GM18868 (cell line): ENCODE measurements at regions not wholly inside any gene's neighbourhood (a gene's known extent, or its start where the extent isn't known, plus 50 kb on each side); places are given as distances from the start of the nearest gene placed in this dataset.
A peak's percentile ranks its signal among the peaks of the same experiment; 100 is the strongest.

ENCODE experiments used
- ATAC-seq: cut with Tn5 transposase; IDR thresholded peaks from one replicate; pipeline ENCODE4 v1.9.1; 2021; ENCODE audit warnings: mild to moderate bottlenecking, moderate library complexity; ENCODE audit not compliant: unreplicated experiment

DNA sequence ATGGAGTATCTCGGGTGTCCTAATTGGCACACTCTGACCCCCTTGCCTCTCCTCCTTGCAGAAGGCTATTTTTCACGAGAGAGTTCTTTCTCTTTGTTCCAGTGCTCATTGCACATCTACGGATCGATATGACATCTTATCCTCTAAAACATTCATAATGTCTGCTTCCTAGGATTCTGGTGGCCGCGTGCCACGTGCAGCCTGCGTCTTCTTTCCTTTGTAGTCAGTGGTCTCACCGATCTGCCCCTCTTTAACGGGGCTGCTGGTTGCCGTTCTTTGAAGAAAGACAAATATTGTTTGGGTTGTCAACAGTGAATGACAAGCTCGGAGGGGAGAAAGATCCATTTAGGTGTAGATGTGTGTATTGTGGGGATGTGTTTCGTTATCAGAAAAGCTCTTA is 252.4 kb upstream of the WWC1 start:
- ATAC-seq, result no peak

DNA sequence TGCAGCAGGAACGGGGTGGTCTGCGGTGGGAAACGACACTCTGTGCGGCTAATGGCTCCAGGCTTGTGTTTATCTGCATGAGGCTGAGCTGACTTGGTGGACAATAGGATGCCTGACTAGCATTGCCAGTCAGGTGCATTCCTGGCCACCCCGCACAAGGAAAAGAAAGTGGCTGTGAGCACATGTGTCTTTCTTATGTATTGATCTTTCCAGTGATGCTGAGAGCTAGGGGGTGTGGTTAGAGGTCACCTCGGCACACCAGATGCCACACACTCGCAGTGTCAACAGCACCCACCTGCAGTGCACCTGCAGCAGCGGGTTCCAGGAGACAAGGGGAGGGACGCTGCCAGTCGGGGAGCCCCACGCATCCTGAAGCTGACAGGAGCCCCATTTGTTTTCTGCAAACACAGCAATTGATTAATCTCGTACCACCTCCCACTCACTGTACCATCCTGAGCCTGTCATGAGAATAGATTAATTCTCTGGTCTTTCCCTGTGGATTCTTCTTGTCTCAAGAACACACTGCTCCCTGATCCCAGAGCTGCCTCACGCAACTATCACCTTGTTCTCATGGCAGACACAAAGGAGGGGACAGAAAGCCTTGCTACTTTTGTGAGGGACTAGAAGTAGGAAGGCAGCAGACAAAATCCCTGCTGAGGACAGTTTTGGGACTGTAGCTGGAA is 251.7 kb upstream of the WWC1 start:
- no peak for ATAC-seq

DNA sequence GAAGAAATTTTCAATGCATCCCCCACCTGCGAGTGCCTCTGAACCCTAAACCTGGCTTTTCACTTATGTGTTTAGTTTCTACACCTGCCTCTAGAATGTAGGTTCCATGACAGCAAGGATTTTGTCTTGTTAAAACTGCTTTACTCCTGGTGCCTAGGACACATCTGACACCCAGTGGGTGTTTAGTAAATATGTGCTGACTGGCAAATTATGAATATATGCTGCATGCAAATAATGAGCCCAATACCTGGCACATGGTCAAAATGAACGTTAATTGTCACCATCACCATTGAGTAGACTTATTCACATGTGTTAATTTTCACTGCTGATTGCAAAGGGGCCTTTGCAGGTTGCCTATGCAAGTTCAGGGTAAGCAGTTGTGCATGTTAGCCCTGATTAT is 249.9 kb upstream of the WWC1 start:
- ATAC-seq, result no peak

DNA sequence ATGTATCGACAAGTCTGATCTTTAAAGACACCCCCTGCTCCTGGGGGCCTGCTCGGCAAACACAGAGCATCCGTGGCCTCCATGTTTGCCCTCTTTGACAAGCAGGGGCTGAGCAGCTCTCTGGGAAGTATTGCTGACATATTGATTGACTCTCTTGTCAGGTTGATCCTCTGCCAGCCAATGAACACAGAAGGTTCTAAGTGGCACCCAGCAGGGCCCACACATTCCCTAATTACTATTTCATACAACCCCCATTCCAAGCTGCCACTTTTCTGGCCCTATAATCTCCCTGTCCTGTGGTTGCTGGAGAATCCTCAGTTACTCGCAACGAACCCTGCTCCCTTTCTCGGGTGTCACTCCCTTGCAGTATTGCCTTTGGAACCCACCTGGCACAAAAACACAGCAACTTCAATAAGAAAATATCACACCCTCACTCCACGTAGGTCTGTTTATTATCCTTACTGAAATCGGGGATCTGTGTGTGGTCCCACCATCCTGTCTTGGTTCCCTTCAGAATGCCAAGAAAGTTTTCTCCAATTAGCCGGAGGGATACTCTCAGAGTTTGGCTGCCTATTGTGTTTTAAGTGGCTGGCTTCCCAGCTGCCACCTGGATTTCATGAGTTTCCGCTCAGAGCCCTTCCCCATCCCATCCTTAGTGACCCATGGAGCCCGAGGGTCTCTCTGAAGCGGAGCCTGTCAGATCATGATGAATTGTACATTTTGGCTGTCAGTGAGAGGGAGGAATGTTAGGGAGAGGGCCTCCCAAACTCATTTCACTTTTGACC is 249.0 kb upstream of the WWC1 start:
- no peak for ATAC-seq

DNA sequence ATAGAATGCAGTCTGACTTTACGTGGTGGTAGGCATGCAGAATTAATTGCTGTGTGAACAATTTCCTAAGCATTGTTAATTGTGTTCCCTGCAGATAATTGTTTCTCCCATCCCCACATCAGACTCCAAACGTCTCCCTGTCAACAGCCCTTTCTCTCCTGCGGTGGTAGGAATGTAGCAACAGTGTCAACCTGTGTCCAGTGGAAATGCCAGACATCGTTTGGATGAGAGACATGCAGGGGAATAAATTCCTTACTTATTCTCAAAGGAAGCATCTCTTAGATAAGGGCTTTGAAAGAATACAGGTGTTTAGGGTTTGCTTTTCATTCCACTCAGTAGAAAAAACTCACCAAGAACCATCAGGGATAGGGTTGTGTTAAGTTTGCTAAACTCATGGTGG is 245.3 kb upstream of the WWC1 start:
- ATAC-seq, result no peak

DNA sequence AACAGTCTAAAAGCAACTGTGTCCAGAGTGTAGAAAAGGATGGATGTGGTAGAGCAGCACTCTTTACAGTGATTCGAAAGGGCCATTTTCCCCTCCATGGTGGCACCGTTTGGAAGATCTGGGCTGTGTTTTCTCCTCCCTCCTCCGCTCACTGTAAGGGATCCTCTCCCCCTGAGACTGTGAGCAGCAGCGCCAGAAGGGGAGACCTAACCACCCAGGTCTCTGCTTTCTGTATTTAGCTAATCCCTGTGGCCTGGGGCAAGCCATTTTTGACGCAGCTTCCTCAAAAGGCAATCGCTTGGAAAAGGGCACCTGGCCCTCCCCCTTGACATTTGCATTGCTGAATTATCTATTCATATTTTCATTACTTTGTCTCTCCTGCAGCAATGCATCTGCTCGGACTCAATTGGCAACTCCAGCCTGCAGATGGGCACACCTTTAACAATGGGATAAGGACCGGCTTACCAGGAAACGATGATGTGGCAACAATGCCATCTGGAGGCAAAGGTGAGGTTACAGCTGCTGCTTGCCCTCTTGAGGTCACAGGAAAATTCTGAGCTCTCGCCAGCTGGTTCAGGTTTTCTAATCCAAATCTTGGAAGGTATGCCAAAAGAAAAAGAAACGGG is 244.3 kb upstream of the WWC1 start:
- peak; percentile 83 for ATAC-seq

DNA sequence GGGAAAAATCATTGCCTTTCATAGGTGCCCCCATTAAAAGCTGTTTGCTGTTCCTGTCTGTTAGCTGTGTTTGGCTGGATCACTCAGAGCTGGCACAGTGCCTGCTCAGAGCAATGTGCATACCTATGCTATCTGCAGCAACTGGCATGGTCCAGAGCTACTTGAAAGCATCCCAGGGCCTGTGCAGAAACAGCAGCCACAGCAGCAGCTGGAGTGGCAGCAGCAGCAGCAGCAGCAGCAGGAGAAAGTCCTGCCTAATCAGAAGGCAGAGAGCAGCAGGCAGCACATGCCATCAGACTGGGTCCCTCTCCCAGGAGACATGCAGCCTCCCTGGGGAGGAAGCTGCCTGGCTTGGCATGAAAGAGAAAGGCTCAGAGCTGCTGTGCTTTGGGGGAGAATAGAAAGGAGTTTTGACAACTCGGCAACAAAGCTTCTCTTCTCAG is 243.8 kb upstream of the WWC1 start:
- peak; percentile 34 for ATAC-seq

DNA sequence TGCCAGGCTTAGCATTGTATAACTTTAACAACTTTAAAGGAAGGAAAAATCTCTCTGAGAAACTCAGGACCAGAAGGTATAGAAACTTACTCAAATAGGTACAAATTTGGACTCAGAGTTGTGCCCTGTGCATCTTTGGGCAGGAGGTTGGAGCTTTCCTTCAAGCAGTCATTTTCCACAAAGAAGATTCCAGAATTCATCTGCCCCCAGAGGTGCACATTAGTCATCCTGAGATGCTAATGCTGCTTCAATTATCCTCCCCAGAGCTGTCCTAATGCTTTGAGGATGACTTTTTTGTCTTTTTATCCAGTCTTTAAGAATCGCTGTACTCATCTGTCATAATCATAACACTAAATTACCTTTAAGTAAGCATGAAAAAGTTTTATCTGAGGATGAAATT is 243.0 kb upstream of the WWC1 start:
- ATAC-seq, result no peak

DNA sequence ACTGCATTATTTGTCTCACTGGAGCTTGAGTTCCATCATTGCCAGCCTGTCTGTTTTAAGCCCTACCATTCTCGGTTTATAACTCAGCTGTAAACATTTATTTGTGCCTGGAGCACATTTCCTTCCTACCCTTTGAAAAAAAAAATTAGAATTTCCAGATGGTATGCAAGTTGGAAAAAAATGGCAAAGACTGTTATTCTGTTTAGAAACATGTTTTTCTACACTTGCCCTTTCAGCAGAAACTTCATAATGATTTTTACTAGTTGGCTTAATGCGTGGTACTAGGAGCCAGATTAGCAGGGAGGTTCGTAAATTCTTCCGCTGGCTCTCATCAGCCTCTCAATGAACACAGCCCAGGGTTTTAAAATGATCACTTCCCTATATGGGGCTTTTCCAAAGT is 238.8 kb upstream of the WWC1 start:
- no peak for ATAC-seq

DNA sequence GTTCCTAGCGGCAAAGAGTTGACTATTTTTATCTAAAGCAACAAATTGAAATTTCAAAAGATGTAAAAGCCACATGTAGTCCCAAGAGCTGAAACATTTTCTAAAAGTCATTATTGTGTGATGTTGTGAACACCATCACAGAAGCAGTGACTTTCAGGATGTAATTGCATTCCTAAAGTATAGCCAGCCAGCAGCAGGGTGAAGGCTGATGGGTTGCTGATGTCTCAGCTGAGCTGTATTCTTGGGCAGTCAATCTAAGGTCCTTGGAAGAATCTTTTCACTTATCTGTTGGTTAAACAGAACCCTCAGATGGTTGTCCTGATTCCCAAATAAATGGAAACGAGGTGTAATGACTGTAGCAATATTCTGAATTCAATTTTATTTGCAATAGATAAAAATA is 237.4 kb upstream of the WWC1 start:
- ATAC-seq, result no peak

DNA sequence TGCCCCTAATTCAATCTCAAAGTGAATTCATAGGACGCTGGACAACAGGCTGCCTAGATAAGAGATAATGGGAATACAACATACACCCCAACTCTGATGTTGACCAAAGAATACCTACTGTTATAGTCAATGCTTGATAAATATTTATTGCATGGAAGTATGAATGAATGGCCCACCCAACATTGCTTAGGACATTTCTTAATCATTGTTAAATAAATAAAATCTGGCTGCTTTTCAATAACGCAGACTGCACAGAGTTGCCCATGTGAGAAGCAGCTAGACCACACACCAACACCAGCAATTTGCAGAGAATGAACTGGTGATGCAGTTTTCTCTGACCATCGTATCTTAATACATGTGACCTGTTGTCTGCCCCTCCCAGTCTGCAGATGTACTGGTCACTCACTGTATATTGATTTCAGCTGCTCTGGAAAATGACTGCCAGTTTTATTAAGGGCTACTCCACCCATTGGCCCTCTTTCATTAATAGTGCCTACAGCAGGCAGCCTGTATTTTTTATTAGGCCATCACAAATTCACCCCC is 236.2 kb upstream of the WWC1 start:
- no peak for ATAC-seq

DNA sequence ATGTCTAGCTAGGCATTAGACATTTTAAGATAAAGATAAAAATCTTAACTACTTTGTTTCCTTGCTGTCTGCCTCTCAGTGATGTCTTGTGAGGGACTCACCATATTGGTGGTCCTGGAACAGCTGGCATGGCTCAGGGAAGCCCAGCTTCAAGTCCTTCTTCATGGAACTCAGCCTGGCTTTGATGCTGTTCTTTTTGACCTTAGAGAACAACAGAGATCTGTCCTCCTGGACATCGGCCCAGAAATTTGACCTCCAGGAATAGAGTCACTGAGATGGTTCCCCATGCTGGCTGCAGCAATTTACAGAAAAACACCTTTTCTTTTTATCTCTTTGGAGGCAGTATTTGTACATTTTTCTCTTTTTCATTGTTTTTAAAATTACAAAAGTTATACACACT is 235.5 kb upstream of the WWC1 start:
- no peak for ATAC-seq

DNA sequence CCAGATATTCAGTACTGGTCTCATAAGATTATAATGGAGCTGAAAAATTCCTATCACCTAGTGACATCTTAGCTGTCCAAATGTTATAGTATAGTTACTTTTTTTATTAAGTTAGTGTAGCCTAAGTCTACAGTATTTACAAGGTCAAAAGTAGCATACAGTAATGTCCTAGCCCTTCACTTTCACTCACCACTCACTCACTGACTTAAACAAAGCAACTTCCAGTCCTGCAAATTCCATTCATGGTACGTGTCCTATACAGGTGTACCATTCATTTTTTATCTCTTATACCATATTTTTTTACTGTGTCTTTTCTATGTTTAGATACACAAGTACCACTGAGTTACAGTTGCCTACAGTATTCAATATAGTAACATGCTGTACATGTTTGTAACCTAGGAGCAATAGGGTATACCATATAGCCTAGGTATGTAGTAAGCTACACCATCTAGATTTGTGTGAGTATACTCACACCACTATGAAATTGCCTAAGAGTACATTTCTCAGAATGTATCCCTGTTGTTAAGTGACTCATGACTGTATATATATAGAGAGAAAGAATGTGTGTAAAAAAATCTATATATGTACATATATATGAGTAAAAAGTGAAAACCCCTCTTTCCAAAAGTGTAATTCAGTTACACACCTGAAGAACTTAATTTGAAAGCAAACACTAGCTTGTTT is 234.8 kb upstream of the WWC1 start:
- ATAC-seq, result no peak

DNA sequence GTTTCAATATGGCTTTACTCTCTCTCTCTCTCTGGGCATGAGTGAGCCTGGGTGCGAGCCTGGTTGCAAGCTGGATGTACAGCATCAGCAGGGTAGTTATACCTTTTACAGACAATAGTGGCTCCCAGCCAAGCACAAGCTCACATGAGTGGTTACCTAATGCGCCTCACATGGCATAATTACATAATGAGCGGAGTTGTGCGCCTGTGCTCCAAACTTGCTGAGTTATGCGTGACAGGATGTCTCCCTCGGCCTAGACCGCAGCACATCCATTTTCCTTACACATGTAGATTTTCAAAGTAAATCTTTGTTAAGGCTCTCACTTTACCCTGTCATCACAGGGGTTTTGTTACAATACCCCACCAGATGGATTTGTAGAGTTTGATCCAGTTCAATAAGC is 233.5 kb upstream of the WWC1 start:
- ATAC-seq, result no peak

DNA sequence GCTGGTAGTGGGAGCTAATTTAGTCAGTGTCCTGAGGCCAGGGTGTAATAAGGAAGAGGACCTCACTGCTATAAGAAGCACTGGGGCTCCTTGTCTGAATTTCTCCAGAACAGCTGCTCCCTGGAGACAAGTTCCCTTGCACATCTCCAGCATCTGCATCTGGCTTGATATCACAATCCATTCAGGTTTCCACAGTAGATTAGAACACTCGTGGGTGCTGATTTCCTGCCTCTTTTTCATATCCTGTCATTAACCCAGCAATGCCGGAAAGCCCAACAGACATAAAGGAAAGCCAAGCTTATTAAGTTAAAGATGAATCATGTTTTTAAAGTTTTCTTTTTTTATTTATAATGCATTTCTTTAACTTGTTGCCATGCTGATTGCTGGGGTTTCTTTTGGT is 232.3 kb upstream of the WWC1 start:
- ATAC-seq, result no peak

DNA sequence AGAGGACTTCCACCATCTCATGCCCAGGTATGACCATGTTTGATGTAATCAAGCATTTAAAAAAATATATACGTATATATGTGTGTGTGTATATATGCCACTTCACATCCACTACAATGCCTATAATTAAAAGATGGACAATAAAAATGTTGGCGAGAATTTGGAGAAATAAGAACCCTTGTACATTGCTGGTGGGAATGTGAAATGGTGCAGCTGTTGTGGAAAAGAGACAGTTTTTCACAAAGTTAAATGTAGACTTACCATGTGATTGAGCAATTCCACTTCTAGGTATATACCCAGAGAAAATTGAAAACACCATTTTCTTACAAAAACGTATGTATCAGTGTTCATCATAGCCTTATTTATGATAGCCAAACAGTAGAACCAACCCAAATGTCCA is 229.2 kb upstream of the WWC1 start:
- no peak for ATAC-seq

DNA sequence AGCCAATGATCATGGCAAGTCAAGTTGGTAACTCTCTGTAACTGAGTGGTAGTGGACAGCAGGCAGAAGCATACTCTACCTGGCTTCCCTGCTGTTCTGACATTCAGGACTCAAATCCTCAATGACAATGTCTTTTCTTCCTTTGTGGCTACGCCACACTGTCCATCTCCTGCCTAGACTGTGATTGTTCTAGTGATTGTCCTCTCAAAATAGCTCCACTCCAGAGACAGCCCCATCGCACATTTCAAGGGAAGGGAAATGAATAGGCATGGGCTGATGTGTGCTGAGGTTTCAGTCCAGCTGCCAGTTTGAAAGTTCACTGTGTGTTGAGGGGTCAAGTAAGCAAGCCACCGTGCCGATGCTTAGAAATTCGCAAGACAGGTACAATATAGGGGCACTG is 227.0 kb upstream of the WWC1 start:
- ATAC-seq, result peak; percentile 27

DNA sequence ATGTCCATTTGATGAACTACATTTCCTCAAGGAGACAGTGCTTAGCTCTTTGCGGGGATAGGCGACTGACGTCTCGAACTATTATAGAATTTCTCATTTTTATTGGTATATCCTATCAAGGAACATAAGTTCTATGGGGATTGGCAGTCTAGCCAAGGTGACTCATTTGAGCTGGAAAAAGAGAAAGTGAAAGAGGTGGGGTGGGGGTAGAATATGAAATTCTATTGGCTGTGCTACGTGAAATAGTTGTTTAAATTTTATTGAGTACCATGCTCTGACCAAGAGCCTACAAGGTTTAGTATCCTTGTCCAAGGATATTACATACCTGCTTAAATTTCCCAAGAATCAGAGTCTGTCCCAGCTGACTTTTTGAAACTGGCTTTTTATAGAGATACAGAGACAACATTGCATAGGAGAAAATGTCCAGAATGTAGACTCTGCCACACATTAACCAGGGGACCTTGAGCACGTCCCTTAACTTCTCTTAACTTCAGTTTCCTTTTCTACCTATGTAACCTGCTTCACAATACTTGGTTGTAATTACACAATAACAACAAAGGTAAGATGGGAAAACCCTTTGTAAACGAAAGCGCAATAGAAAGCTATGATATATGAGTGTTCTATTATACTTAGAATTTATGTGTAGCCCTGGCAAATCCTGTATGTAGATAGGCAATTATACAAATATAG is 226.4 kb upstream of the WWC1 start:
- peak; percentile 54 for ATAC-seq

DNA sequence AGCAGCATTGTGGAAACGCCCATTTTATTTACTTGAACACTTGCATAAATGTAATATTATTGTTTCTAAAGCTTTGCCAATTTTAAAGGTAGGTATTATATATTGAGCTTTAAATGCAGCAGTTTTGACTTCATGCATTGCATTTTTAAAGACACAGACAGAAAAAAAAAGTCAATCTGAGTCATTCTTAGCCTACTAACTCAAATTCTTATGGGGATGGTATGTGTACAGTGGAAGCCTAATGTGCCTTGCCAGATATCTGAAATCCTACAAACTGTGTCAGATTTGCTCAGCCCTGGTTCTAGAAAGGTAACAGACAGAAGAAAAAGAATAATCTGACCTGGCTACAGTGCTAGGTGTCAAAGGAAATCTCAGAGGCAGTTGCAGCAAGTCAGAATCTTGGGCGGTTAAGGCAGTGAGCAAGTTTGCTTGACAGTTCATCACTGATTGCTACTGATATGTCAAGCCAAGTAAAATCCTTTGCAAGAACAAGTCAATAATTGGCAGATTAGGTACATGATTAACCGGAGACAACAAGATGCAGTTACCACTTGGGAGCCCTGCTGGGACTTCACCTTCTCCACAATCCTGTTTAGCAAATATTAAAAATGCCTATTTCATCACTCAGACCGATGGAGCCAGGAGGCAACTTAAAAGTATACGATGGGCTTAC is 224.8 kb upstream of the WWC1 start:
- no peak for ATAC-seq

DNA sequence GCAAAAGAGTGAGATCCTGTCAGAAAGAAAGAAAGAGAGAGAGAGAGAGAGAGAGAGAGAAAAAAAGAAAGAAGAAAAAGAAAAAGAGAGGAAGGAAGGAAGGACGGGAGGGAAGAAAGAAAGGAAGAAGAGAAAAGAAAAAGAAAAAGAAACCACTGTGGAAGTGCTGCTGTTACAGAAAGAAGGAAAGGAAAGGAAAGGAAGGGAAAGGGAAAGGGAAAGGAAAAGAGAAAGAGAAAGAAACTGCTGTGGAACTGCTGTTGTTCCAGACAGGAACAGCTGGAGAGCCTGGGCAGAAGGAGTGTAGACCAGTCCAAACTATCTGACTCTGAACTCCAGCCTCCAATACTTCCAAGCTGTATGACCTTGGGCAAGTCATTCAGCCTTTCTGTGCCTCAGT is 220.7 kb upstream of the WWC1 start:
- ATAC-seq, result no peak
